VCaP (cell line): ENCODE measurements at regions not wholly inside any gene's neighbourhood (a gene's known extent, or its start where the extent isn't known, plus 50 kb on each side); places are given as distances from the start of the nearest gene placed in this dataset.
"Not testable (repeated sequence)": the region's sequence is repeated elsewhere in the genome, so short reads cannot be mapped to it uniquely, and the experiment has no call there.

Source experiments
- H3K27ac ChIP-seq: fragments of 450-650 bp; 2 replicates; pipeline ENCODE4 v1.5.1; 2017
- CTCF ChIP-seq: fragments of 450-650 bp; conservative IDR thresholded peaks from 2 replicates; pipeline ENCODE4 v1.5.1; 2017; ENCODE audit warnings: mild to moderate bottlenecking, moderate library complexity

DNA sequence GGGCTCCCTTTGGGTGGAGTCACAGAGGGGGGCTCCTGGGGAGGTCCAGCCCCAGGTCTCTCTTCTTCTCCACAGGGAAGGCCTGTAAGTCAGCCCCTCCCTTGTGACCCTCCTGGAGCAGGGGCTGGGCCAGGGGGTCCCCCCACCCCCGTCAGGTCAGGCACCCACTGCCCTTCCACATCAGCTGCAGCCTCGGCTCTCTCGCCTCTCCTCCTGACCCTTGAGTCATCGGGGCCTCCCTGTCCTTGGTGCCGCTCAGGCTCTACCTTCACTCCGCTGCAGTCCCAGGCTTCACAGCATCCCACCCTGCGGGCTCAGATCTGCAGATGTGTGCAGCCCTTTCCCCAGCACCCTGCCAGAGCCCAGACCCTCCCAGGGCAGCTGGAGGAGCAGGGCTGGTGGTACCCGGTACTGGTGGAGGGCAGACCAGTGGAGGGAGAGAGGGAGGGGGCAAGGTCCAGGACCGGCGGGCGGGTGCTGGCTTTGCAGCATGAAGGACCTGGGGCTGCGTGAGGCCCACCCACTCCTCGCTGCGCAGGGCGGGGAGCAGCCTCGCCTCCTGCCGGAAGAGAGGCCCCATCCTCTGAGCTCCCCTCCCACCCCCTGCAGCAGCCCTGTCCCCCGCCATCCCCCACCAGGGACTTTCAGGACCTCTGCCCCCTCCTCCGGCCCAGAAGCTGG, 117.1 kb downstream of the FAM53A start:
- no peak overlapping the region for H3K27ac ChIP-seq
- TF ChIP-seq CTCF = no peak

GRCh38 chr4:1566301-1566837, 117.7 kb downstream of the FAM53A start:
- H3K27ac ChIP-seq = not testable (repeated sequence)

GRCh38 chr4:1565598-1566295, 118.4 kb downstream of the FAM53A start:
- no peak for TF ChIP-seq CTCF
- no peak overlapping the region for H3K27ac ChIP-seq

GRCh38 chr4:1564535-1565375, 119.4 kb downstream of the FAM53A start:
- TF ChIP-seq CTCF = no peak
- no peak overlapping the region for H3K27ac ChIP-seq

DNA sequence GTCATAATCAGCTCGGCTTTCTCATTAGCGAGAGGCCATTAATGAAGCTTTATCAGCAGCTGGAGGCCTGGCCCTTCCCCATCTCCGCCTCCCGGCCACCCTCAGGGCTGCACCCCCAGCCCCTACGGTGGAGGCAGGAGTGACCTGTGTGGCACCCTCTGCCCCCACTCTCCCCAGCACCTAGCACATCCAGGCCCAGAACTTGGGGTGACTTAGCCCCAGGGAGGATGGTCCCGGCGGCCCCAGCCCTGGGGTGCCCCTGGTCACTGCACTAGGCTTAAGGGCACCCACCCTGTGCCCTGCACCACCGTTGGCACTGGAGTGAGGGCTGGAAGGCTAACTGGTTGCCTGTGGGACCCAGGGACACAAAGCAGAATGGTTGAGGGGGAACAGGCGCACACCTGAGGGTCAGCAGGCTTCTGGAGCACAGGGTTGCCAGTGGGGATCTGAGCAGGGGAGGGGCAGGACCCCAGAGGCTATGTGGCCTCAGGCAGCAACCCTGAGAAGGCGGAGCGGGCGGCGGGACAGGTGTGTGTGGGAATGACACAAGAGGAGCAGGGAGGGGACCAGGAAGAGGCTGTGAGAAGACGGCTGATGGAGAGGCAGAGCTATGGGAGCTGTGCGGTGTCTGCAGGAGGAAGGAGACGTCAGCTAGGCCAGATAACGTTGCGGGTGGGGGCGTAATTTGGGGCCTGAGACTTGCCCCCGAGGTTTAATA, 120.2 kb downstream of the FAM53A start:
- no peak for TF ChIP-seq CTCF
- no peak overlapping the region for H3K27ac ChIP-seq

- no peak overlapping the region for H3K27ac ChIP-seq
- TF ChIP-seq CTCF = no peak
Observed at GRCh38 chr4:1563241-1563640, 120.9 kb downstream of the FAM53A start.

GRCh38 chr4:1562771-1563170, 121.3 kb downstream of the FAM53A start:
- no peak overlapping the region for H3K27ac ChIP-seq
- TF ChIP-seq CTCF = no peak
